ENCODE measurements at regions not wholly inside any gene's neighbourhood (a gene's known extent, or its start where the extent isn't known, plus 50 kb on each side); places are given as distances from the start of the nearest gene placed in this dataset.

DNA sequence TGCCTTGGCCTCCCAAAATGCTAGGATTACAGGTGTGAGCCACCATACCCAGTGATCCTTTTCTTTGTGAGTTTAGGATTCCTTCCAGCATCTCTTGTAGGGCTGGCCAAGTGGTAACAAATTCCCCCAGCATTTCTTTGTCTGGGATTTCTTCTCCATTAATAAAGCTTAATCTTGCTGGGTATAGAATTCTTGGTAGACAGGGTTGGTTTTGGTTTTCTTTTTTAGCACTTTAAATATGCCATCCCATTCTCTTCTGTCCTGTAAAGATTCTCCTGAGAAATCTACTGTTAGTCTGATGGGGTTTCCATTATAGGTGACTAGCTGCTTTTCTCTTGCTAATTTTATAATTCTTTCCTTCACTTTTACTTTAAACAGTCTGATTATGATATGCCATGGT, 173.0 kb upstream of the TOM1L1 start (continued):
- TF ChIP-seq, protein P1, sequence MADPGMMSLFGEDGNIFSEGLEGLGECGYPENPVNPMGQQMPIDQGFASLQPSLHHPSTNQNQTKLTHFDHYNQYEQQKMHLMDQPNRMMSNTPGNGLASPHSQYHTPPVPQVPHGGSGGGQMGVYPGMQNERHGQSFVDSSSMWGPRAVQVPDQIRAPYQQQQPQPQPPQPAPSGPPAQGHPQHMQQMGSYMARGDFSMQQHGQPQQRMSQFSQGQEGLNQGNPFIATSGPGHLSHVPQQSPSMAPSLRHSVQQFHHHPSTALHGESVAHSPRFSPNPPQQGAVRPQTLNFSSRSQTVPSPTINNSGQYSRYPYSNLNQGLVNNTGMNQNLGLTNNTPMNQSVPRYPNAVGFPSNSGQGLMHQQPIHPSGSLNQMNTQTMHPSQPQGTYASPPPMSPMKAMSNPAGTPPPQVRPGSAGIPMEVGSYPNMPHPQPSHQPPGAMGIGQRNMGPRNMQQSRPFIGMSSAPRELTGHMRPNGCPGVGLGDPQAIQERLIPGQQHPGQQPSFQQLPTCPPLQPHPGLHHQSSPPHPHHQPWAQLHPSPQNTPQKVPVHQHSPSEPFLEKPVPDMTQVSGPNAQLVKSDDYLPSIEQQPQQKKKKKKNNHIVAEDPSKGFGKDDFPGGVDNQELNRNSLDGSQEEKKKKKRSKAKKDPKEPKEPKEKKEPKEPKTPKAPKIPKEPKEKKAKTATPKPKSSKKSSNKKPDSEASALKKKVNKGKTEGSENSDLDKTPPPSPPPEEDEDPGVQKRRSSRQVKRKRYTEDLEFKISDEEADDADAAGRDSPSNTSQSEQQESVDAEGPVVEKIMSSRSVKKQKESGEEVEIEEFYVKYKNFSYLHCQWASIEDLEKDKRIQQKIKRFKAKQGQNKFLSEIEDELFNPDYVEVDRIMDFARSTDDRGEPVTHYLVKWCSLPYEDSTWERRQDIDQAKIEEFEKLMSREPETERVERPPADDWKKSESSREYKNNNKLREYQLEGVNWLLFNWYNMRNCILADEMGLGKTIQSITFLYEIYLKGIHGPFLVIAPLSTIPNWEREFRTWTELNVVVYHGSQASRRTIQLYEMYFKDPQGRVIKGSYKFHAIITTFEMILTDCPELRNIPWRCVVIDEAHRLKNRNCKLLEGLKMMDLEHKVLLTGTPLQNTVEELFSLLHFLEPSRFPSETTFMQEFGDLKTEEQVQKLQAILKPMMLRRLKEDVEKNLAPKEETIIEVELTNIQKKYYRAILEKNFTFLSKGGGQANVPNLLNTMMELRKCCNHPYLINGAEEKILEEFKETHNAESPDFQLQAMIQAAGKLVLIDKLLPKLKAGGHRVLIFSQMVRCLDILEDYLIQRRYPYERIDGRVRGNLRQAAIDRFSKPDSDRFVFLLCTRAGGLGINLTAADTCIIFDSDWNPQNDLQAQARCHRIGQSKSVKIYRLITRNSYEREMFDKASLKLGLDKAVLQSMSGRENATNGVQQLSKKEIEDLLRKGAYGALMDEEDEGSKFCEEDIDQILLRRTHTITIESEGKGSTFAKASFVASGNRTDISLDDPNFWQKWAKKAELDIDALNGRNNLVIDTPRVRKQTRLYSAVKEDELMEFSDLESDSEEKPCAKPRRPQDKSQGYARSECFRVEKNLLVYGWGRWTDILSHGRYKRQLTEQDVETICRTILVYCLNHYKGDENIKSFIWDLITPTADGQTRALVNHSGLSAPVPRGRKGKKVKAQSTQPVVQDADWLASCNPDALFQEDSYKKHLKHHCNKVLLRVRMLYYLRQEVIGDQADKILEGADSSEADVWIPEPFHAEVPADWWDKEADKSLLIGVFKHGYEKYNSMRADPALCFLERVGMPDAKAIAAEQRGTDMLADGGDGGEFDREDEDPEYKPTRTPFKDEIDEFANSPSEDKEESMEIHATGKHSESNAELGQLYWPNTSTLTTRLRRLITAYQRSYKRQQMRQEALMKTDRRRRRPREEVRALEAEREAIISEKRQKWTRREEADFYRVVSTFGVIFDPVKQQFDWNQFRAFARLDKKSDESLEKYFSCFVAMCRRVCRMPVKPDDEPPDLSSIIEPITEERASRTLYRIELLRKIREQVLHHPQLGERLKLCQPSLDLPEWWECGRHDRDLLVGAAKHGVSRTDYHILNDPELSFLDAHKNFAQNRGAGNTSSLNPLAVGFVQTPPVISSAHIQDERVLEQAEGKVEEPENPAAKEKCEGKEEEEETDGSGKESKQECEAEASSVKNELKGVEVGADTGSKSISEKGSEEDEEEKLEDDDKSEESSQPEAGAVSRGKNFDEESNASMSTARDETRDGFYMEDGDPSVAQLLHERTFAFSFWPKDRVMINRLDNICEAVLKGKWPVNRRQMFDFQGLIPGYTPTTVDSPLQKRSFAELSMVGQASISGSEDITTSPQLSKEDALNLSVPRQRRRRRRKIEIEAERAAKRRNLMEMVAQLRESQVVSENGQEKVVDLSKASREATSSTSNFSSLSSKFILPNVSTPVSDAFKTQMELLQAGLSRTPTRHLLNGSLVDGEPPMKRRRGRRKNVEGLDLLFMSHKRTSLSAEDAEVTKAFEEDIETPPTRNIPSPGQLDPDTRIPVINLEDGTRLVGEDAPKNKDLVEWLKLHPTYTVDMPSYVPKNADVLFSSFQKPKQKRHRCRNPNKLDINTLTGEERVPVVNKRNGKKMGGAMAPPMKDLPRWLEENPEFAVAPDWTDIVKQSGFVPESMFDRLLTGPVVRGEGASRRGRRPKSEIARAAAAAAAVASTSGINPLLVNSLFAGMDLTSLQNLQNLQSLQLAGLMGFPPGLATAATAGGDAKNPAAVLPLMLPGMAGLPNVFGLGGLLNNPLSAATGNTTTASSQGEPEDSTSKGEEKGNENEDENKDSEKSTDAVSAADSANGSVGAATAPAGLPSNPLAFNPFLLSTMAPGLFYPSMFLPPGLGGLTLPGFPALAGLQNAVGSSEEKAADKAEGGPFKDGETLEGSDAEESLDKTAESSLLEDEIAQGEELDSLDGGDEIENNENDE (IDR thresholded peaks at IDR 0.05; ENCODE audit: insufficient replicate concordance, low read length) = no peak
- no peak for TF ChIP-seq RXRA (IDR thresholded peaks at IDR 0.05; ENCODE audit: insufficient read depth, low read depth, low read length)
- TF ChIP-seq EP300 (IDR thresholded peaks at IDR 0.05; ENCODE audit: borderline replicate concordance in 1 of 2, low read depth in 2 of 2, low read length in 2 of 2) = no peak
